HT-29 (cell line): ENCODE measurements at regions not wholly inside any gene's neighbourhood (a gene's known extent, or its start where the extent isn't known, plus 50 kb on each side); places are given as distances from the start of the nearest gene placed in this dataset.
"Not testable (repeated sequence)": the region's sequence is repeated elsewhere in the genome, so short reads cannot be mapped to it uniquely, and the experiment has no call there.

Experiments
- DNase-seq: peaks from one replicate; pipeline ENCODE4 v3.0.0-alpha.2; 2015; ENCODE audit warnings: low spot score

DNA sequence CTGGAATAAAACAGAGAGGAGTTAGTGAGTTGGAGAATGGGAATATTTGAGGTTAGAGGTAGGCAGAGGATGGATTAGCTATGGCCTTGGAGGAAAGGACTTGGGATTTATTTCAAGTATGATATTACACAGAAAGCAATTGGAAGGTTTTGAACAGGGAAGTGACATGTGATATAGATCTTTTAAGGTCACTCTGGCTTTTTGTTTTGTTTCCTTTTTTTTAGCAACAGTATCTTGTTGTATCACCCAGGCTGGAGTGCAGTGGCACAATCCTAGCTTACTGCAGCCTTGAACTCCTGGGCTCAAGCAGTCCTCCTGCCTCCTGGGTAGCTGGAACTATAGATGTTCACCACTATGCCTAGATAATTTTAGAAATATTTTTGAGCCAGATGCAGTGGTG is 190.3 kb downstream of the UTRN start:
- no peak for DNase-seq

DNA sequence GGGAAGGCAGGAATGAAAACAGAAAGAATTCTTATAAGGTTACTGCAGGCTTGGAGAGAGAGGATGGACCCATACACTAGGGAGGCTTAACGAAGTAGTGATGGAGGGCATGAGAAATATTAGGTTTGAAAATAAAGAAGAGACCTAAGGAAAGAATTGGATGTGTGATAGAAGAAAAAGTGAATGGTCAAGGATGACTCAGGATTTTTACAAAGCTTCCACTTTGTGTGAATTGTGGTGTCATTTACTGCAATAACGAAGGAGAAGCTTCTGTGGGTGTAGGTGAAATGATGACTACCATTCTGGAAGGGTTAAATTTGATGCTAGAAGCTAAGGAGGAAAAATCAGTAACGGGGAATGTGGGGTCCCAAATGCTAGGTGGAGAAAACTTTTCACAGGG is 191.2 kb downstream of the UTRN start:
- no peak for DNase-seq

DNA sequence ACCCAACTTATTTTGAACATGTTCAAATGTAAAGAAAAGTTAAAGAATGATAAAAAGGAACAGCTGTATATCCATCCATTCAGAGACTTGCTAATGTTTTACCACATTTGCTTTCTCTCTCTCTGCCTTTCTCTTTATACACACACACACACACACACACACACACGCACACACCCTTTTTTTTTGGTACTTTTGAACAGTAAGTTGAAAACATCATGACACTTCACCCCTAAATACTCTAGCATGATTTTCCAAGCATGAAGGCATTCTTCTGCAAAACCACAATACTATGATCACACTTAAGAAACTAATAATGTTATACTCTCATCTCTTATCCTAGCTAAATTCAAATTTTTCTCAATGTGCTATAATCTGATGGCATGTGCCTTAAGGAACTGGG is 192.3 kb downstream of the UTRN start:
- DNase-seq: no peak

DNA sequence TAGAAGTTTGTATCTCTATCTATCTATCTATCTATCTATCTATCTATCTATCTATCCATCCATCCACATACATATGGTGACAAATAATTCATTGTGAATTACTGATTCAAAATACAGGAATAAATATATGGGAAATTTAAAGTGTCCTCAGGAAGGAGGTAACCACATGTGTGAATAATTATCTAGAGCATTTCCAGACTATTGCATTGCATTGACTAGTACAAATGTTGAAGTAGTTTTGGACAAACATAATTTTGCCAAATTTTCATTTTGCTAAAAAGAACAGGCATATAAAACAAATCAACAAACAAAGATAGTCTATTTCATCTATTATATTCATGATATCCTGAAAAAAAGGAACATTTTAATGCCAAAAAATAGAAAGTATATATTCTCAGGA is 192.7 kb downstream of the UTRN start:
- no peak for DNase-seq

DNA sequence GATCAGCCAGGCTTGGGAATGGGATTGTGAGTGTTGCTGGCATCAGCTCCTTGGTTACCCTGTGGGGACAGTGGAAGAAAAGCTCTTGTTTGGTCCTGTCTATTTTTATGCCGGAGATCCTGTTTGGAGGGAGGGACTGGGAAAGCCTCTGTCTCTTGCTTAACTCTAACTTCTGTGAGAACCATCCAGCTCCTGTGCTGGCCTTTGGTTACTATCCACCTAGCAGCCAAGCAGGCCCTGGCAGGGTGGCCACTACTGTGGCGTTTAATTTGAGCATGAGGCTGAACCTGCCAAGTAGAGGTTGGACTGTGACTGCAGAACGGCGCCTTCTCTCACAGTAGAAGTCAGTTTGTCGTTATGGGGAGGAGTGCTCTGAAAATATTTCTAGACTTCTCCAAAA is 193.3 kb downstream of the UTRN start:
- DNase-seq: no peak

DNA sequence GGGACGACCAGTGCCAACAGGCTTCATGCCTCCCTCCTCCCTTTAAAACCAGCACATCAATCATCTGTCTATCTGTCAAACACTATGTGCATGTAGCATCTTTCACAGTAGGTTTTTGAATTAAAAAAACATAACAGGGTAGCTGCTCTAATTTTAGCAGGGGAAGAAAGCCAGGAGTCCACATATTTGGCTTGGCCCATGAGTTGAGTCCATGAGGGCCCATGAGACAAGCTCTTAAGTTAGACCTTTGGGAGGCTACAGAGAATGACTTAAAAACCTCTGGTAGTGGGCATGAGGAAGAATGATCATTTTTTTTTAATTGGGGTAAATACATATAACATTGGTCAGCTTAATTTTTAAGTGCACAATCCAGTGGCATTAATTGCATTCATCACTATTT is 194.9 kb downstream of the UTRN start:
- no peak for DNase-seq

DNA sequence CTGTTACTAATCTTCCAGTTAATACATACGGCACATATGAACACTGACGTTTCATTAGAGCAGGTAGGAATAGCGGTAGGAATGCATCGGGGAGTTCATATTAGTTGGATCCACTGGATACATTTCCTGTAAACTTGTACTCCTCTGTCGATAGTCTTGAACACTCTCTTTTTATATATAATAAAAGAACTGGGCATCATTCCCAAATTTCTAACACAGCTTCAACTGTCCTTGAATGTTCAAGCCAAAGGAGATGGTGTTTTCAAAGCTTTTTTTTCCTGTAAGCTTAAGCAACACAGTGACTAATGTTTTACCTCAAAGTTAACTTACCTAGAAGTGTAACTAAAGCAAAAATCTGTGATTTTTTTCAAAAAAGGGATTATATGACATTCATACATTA is 195.3 kb downstream of the UTRN start:
- DNase-seq: no peak

DNA sequence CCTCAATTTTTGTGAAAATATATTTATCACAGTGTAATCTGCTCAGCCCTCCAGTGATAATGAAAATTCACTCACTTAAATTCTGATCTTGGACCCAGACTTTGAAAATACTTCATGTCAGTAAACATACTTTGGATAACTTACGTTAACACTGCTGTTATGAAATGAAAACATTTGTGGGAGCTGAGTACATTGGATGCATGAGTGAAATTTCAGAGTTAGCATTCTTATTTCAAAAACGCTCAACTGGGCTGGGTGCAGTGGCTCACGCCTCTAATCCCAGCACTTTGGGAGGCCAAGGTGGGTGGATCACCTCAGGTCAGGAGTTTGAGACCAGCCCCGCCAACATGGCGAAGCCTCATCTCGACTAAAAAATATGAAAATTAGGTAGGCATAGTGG is 196.4 kb downstream of the UTRN start:
- no peak for DNase-seq

DNA sequence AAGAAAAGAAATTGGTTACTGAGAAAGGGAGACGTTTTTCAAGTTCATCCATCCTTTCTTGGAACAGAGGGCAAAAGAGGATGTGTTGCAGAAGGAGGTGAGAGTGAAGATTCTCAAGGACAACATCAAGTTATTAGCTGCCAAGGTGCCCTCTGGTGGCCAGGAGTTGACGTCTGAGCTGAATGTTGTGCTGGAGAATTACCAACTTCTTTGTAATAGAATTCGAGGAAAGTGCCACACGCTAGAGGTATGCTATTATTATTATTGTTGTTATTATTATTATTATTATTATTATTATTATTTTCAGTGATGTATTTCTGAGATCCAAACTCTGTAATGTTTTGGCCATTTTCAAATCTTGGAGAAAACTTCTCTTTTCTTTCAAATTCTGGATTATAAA is 197.0 kb downstream of the UTRN start:
- DNase-seq: peak; percentile 87

DNA sequence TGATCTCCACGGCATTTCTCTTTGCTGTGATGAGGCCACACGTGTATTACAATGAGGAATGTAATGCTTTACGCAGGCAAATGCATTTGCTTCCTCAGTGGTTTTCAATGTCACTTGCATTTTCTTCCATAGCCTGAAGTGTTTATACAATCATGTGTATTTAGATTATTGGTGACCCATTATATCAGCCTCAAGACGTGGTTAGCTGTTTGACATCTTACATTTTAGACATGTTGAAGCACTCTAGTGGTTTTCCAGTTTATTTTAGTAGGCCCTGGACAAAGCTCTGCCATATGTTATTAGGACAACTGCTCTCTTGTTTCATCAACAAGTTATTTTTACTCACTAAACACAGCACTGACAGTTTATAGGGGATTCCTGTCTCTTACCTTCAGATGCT is 200.4 kb downstream of the UTRN start:
- no peak for DNase-seq

DNA sequence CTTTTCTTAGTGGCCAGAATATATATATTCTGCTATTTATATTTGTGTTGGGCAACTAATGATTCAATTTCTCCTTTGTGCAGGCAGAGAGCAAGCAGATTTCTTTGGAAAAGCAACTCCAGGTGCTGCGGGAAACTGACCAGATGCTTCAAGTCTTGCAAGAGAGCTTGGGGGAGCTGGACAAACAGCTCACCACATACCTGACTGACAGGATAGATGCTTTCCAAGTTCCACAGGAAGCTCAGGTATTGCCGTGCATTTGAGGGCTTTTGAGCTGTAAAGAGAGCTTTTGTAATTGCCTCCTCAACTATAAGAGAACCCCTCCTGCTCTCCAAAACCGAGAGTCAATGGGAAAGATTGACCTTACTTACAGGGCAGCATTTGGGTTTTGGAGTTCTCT is 203.5 kb downstream of the UTRN start:
- no peak for DNase-seq

DNA sequence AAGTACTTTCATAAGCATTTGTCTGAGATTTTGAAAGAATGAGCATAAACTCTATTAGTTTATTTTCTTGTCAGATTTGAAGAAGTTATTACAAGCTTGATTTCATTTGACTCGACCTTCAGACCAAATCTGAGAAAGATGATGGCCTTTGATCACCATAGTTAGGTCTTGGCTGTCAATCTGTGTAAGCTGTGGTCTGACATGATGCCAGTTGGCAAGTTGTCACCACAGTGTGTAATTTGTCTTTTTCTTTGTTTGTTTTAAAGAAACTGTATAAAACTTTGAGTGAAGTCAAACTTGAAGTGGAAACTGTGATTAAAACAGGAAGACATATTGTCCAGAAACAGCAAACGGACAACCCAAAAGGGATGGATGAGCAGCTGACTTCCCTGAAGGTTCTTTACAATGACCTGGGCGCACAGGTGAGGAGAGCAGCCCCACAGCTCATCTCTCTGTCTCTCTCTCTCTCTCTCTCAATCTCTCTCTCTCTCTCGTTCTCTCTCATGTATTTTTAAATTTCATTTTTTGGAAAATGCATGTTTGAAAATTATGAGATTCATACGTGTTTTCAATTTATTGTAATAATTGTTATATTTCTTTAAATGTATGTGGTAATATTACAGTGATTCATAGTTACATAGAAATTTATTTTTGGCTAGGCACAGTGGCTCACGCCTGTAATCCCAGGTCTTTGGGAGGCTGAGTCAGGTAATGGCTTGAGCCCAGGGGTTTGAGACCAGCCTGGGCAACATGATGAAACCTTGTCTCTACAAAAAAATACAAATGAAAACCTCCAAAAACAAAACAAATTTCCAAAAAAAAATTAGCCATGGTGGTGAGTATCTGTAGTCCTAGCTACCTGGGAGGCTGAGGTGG is 208.1 kb downstream of the UTRN start:
- no peak for DNase-seq

DNA sequence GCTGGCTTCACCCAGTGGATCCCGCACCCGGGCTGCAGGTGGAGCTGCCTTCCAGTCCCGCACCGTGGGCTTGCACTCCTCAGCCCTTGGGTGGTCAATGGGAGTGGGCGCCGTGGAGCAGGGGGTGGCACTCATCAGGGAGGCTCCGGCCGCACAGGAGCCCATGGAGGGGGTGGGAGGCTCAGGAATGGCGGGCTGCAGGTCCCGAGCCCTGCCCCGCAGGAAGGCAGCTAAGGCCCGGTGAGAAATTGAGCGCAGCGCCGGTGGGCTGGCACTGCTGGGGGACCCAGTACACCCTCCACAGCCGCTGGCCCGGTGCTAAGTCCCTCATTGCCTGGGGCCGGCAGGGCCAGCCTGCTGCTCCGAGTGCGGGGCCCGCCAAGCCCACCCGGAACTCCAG is 209.9 kb downstream of the UTRN start:
- not testable (repeated sequence) for DNase-seq

DNA sequence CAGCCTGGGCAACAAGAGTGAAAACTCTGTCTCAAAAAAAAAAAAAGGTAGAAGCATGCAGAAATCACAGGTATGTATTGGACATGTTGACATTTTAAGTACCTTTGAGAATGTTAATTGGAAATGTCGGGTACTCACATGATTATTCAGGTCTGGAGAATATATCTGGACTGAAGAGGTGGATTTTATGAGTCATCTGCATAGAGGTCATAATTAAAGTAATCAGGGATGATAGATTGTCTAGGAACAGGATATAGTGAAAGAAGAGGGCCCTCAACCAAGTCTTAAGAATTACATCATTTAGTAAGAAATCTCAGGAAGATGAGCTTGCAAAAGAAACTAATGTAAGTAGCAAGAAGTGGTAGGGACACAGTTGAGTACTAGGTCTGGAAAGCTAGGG is 212.5 kb downstream of the UTRN start:
- no peak for DNase-seq

DNA sequence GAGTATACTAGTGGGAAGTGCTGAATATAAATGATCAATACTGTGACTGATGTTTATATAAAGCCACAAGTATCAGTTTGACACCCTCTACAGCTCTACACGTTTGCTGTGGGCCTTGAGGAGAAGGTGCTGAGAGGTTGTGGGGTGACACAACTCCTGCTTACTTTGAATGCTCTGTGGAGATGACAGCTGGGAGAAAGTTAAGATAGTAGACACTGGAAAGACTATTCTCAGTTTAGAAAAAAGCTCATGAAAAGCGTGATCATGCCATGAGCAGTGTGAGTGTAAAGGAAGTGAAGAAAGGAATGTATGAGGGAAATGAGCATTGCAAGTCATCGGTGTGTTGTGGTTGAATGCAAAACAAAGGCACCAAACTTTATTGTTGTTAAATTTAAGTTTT is 215.8 kb downstream of the UTRN start:
- DNase-seq: no peak

DNA sequence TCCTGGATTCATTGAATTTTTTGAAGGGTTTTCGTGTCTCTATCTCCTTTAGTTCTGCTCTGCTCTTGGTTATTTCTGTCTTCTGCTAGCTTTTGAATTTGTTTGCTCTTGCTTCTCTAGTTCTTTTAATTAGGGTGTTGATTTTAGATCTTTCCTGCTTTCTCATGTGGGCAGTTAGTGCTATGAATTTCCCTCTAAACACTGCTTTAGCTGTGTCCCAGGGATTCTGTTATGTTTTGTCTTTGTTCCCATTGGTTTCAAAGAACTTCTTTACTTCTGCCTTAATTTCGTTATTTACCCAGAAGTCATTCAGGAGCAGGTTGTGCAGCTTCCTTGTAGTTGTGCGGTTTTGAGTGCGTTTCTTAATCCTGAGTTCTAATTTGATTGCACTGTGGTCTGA is 220.1 kb downstream of the UTRN start:
- not testable (repeated sequence) for DNase-seq

DNA sequence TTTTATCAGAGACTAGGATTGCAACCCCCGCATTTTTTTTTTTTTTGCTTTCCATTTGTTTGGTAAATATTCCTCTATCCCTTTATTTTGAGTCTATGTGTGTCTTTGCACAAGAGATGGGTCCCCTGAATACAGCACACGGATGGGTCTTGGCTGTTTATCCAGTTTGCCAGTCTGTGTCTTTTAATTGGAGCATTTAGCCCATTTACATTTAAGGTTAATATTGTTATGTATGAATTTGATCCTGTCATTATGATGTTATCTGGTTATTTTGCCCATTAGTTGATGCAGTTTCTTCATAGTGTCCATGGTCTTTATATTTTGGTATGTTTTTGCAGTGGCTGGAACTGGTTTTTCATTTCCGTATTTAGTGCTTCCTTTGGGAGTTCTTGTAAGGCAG is 220.9 kb downstream of the UTRN start:
- DNase-seq: not testable (repeated sequence)

DNA sequence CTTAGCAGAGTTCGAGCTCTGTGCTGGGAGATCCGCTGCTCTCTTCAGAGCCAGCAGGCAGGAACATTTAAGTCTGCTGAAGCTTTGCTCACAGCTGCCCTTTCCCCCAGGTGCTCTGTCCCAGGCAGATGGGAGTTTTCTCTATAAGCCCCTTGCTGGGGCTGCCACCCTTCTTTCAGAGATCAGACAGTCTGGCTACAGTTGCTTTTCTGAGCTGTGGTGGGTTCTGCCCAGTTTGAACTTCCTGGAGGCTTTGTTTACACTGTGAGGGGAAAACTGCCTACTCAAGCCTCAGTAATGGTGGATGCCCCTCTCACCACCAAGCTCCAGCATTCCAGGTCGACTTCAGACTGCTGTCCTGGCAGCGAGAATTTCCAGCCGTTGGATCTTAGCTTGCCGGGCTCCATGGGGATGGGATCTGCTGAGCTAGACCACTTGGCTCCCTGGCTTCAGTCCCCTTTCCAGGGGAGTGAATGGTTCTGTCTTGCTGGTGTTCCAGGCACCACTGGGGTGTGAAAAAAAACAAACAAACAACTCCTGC is 222.7 kb downstream of the UTRN start:
- not testable (repeated sequence) for DNase-seq

DNA sequence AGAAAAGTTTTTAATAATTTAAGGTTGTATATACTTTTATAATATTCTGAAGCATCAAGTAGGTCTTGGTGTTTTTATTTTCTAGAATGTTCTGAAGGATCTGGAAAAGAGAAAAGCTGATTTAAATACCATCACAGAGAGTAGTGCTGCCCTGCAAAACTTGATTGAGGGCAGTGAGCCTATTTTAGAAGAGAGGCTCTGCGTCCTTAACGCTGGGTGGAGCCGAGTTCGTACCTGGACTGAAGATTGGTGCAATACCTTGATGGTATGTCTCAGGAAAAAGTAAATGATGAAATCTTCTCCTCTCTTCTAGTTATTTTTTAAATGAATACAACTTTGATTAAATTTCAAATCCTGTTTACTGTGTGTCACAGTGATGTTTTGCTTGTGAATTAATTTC is 225.7 kb downstream of the UTRN start:
- DNase-seq: no peak

DNA sequence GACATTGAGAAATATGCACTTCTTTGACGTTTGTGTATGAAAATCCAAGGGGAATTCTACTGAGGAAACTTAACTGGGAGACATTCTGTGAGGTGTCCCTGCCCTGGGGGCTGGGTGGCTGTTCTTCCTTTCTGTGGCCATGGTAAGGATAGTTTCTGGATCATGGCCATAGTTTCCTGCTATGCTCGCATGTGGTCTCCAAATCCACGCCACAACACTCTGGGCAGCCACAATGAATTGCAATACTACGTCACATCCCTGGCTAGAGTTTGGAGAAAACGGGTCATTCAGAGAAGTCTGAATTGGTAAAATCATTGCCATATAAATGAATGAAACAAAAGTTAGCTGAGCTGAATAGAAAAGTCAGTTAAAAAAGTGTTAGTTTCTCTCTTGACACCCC is 230.6 kb downstream of the UTRN start:
- DNase-seq: no peak

DNA sequence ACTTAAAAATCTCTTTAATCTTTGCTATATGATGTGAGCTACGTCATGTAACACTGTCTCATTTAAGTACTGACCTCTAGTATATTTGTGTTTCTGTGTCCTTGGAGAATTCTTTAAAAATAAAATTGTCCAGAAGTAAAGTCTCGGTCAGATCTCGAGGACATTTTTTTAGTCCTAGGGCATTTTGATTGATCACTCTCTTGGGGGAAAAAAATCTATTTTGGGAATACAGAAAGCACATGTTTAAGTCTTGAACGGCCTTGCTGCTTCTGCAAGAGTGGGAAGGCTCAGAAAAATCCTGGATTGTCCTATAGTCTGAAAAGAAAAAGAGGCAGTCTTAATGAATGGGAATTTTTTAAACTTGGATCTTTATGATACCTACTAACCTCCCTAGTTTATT is 234.3 kb downstream of the UTRN start:
- no peak for DNase-seq

DNA sequence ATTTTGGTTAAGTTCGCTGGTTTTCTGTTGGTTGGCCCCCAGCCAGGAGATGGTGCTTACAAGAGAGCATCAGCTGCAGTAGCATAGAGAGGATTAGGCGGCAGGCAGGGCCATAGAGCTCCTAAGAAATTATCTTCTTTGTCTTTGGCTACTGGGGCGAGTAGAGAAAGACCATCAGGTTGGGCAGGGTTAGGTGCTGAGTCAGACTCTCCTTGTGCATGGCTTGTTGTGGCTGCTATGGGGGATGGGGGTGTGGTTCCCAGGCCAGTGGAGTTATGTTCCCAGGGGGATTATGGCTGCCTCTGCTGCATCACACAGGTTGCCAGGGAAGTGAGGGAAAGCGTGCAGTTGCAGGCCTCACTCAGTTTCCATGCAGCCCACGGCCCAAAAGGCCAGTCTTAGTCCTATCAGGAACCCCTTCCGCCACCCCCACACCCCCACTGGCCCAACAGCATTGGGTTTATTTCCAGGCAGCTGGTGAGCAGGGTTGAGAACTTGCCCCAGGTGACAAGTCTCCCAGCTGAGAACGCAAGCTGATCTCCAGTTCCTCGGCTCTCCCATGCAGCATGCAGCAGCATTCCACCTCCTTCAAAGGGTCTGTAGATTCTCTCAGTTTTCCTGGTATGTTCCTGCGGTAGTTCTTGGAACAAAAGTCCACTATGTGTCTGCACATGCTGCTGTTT is 243.7 kb downstream of the UTRN start:
- no peak for DNase-seq

DNA sequence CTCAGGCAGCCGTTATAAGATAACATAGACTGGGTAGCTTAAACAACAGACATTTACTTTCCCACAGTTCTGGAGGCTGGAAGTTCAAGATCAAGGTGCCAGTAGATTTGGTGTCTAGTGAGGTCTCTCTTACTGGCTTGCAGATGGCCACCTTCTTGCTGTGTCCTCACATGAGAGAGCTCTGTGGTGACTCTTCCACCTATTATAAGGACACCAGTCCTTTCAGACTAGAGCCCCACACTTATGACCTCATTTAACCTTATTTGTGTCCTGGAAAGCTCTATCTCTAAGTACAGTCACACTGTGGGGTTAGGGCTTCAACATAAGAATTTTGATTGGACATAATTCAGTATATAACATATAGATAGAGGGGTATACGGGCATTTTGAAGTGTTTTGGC is 245.0 kb downstream of the UTRN start:
- DNase-seq: no peak
